Spleen (tissue), 7 donors: ENCODE measurements at regions not wholly inside any gene's neighbourhood (a gene's known extent, or its start where the extent isn't known, plus 50 kb on each side); places are given as distances from the start of the nearest gene placed in this dataset.

Source experiments
- CTCF ChIP-seq, 11 experiments: fragments of 200-600 bp in 7 of 11; fragments of 450-650 bp in 4 of 11; sonication (generic) in 4 of 11; IDR thresholded peaks in 8 of 11; conservative IDR thresholded peaks in 3 of 11; 1 replicate in 7 of 11; 2 replicates in 4 of 11; pipeline versions ENCODE4 v1.4.0 to v1.8.0; 2016 to 2021; ENCODE audit warnings: antibody characterized with exemption in 11 of 11, inconsistent platforms in 4 of 11, mild to moderate bottlenecking in 1 of 11
- POLR2A ChIP-seq, 3 donors: fragments of 450-650 bp; IDR thresholded peaks; one replicate each; pipeline ENCODE4 v1.5.1; 2017; ENCODE audit warnings: antibody characterized with exemption in 3 of 3, mild to moderate bottlenecking in 1 of 3
- donor health status: DM: no; HTN: no; CAD: no; lungs with moderate emphysema.
- donor health status: DM: no; HTN: no; CAD: no.
- donor health status: DM: no; HTN: no; CAD: no.

GRCh38 chr10:90064295-90064694 lies 362.9 kb downstream of the KIF20B start:
- TF ChIP-seq CTCF (IDR thresholded peaks at IDR 0.05 in 8 of 11, conservative IDR thresholded peaks at IDR 0.05 in 3 of 11): no peak
- no peak for TF ChIP-seq POLR2A (IDR thresholded peaks at IDR 0.05)
